ENCODE measurements at regions not wholly inside any gene's neighbourhood (a gene's known extent, or its start where the extent isn't known, plus 50 kb on each side); places are given as distances from the start of the nearest gene placed in this dataset.

GRCh38 chr7:34417781-34418180 lies 240.2 kb upstream of the NPSR1 start (continued):
- TF ChIP-seq ZNF532 (CRISPR knock-in tag; IDR thresholded peaks at IDR 0.05; ENCODE audit: borderline replicate concordance) (no peak), NR2C2 (CRISPR knock-in tag; IDR thresholded peaks at IDR 0.05) (no peak), TEAD1 (CRISPR knock-in tag; IDR thresholded peaks at IDR 0.05) (no peak), NFE2L1 (CRISPR knock-in tag; IDR thresholded peaks at IDR 0.05) (no peak), E2F1 (CRISPR knock-in tag; IDR thresholded peaks at IDR 0.05) (no peak), GRHL2 (CRISPR knock-in tag; IDR thresholded peaks at IDR 0.05; ENCODE audit: insufficient replicate concordance, severe bottlenecking) (no peak)
- TF ChIP-seq, protein P1, sequence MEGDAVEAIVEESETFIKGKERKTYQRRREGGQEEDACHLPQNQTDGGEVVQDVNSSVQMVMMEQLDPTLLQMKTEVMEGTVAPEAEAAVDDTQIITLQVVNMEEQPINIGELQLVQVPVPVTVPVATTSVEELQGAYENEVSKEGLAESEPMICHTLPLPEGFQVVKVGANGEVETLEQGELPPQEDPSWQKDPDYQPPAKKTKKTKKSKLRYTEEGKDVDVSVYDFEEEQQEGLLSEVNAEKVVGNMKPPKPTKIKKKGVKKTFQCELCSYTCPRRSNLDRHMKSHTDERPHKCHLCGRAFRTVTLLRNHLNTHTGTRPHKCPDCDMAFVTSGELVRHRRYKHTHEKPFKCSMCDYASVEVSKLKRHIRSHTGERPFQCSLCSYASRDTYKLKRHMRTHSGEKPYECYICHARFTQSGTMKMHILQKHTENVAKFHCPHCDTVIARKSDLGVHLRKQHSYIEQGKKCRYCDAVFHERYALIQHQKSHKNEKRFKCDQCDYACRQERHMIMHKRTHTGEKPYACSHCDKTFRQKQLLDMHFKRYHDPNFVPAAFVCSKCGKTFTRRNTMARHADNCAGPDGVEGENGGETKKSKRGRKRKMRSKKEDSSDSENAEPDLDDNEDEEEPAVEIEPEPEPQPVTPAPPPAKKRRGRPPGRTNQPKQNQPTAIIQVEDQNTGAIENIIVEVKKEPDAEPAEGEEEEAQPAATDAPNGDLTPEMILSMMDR (IDR thresholded peaks at IDR 0.05), result no peak
- TF ChIP-seq, protein P2, sequence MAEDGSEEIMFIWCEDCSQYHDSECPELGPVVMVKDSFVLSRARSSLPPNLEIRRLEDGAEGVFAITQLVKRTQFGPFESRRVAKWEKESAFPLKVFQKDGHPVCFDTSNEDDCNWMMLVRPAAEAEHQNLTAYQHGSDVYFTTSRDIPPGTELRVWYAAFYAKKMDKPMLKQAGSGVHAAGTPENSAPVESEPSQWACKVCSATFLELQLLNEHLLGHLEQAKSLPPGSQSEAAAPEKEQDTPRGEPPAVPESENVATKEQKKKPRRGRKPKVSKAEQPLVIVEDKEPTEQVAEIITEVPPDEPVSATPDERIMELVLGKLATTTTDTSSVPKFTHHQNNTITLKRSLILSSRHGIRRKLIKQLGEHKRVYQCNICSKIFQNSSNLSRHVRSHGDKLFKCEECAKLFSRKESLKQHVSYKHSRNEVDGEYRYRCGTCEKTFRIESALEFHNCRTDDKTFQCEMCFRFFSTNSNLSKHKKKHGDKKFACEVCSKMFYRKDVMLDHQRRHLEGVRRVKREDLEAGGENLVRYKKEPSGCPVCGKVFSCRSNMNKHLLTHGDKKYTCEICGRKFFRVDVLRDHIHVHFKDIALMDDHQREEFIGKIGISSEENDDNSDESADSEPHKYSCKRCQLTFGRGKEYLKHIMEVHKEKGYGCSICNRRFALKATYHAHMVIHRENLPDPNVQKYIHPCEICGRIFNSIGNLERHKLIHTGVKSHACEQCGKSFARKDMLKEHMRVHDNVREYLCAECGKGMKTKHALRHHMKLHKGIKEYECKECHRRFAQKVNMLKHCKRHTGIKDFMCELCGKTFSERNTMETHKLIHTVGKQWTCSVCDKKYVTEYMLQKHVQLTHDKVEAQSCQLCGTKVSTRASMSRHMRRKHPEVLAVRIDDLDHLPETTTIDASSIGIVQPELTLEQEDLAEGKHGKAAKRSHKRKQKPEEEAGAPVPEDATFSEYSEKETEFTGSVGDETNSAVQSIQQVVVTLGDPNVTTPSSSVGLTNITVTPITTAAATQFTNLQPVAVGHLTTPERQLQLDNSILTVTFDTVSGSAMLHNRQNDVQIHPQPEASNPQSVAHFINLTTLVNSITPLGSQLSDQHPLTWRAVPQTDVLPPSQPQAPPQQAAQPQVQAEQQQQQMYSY (CRISPR knock-in tag; IDR thresholded peaks at IDR 0.05), result no peak

DNA sequence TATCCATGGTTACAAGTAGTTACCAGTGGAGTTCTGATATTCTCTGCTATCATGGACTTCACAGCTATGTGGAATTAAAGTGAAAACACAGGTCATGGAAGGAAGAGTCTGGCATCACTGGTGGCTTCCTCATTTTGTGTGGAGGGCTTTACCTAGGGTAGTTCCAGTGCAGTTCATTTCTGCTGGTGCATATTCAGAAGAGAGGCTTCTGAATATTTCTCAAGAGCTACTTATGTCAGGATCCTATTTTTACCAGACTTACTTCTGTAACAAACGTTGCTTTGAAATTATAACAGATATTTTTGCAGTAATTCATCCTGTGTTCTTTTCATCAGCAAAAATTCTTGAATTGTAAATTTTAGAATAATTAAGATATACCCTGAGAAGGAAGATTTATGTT lies 236.5 kb upstream of the NPSR1 start:
- no peak for DNase-seq (ENCODE audit: low spot score)
- H3K27me3 Mint-ChIP-seq (ENCODE audit: low read depth), result no peaks in the 10 kb centered on the region
- TF ChIP-seq, protein P1 (IDR thresholded peaks at IDR 0.05), result no peak
- TF ChIP-seq FOXK1 (CRISPR knock-in tag; IDR thresholded peaks at IDR 0.05), result no peak
- no peak for TF ChIP-seq GRHL2 (CRISPR knock-in tag; IDR thresholded peaks at IDR 0.05; ENCODE audit: insufficient replicate concordance, severe bottlenecking)
- TF ChIP-seq ZNF263 (CRISPR knock-in tag; IDR thresholded peaks at IDR 0.05; ENCODE audit: low read depth), result no peak
- no peak for TF ChIP-seq MYBL2 (CRISPR knock-in tag; IDR thresholded peaks at IDR 0.05)
- TF ChIP-seq MXD4 (CRISPR knock-in tag; IDR thresholded peaks at IDR 0.05; ENCODE audit: borderline replicate concordance), result no peak
- H3K36me3 Mint-ChIP-seq, result no peaks in the 10 kb centered on the region
- ChIA-PET CTCF (no interaction called here), POLR2A (no interaction called here)
- no peak overlapping the region for H3K27ac Mint-ChIP-seq
- H3K9me3 Mint-ChIP-seq, result no peaks in the 10 kb centered on the region
- H3K4me3 Mint-ChIP-seq, result no peak overlapping the region
- no peak for ATAC-seq
- H3K4me1 Mint-ChIP-seq, result no peaks in the 10 kb centered on the region
